Prostate gland (tissue), 2 donors: ENCODE measurements at regions not wholly inside any gene's neighbourhood (a gene's known extent, or its start where the extent isn't known, plus 50 kb on each side); places are given as distances from the start of the nearest gene placed in this dataset.

Experiments used
- DNase-seq: peaks from one replicate; pipeline ENCODE4 v3.0.0-alpha.2; 2019; ENCODE audit warnings: low spot score
- H3K27ac ChIP-seq, 2 donors: fragments of 200-600 bp; sonication (generic); 2 replicates each; pipeline ENCODE4 v1.5.1; 2017 to 2019
- H3K27me3 ChIP-seq: fragments of 200-600 bp; sonication (generic); replicated peaks from 2 replicates; pipeline ENCODE4 v1.5.1; 2019; ENCODE audit not compliant: insufficient read depth
- H3K36me3 ChIP-seq, 2 donors: fragments of 200-600 bp; sonication (generic); 1 replicate in 1 of 2; 2 replicates in 1 of 2; pipeline versions ENCODE4 v1.5.1 to v1.8.1; 2017 to 2019
- H3K4me1 ChIP-seq: fragments of 200-600 bp; sonication (generic); replicated peaks from 2 replicates; pipeline ENCODE4 v1.5.1; 2019
- H3K4me3 ChIP-seq, 2 donors: fragments of 200-600 bp; sonication (generic); 2 replicates each; pipeline ENCODE4 v1.5.1; 2017 to 2019
- H3K9me3 ChIP-seq: fragments of 200-600 bp; sonication (generic); 2 replicates; pipeline ENCODE4 v1.5.1; 2017
- POLR2A ChIP-seq: fragments of 450-650 bp; IDR thresholded peaks from one replicate; pipeline ENCODE4 v1.6.1; 2016; ENCODE audit warnings: antibody characterized with exemption, mild to moderate bottlenecking
- POLR2AphosphoS5 ChIP-seq: sonication (generic); formaldehyde crosslinking; IDR thresholded peaks from one replicate; pipeline ENCODE4 v1.6.1; 2017; ENCODE audit warnings: antibody characterized with exemption
- WGBS: methylation state at CpG from one replicate; pipeline ENCODE4 v1.1.5; 2018; 5-methylcytosine and 5-hydroxymethylcytosine counted together
- intact Hi-C: fragments of 100-400 bp; cut with DNase I; formaldehyde crosslinking; loops from one replicate; pipeline ENCODE4 v1.14.2; 2022
- TF ChIP-seq, protein P1 (sequence below), 4 experiments: fragments of 200-600 bp in 2 of 4; fragments of 450-650 bp in 2 of 4; sonication (generic) in 2 of 4; IDR thresholded peaks; 1 replicate in 3 of 4; 2 replicates in 1 of 4; pipeline ENCODE4 v1.5.1; 2016 to 2019; ENCODE audit warnings: antibody characterized with exemption in 4 of 4, mild to moderate bottlenecking in 2 of 4, moderate library complexity in 2 of 4

GRCh38 chr20:48141660-48142515 lies 356.6 kb upstream of the SULF2 start:
- Histone ChIP-seq H3K36me3 (no peaks in the 10 kb centered on the region), H3K4me1 (no peaks in the 10 kb centered on the region), H3K27me3 (no peaks in the 10 kb centered on the region), H3K27ac (no peak overlapping the region), H3K9me3 (no peaks in the 10 kb centered on the region), H3K4me3 (no peak overlapping the region)
- TF ChIP-seq, protein P1, sequence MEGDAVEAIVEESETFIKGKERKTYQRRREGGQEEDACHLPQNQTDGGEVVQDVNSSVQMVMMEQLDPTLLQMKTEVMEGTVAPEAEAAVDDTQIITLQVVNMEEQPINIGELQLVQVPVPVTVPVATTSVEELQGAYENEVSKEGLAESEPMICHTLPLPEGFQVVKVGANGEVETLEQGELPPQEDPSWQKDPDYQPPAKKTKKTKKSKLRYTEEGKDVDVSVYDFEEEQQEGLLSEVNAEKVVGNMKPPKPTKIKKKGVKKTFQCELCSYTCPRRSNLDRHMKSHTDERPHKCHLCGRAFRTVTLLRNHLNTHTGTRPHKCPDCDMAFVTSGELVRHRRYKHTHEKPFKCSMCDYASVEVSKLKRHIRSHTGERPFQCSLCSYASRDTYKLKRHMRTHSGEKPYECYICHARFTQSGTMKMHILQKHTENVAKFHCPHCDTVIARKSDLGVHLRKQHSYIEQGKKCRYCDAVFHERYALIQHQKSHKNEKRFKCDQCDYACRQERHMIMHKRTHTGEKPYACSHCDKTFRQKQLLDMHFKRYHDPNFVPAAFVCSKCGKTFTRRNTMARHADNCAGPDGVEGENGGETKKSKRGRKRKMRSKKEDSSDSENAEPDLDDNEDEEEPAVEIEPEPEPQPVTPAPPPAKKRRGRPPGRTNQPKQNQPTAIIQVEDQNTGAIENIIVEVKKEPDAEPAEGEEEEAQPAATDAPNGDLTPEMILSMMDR (IDR thresholded peaks at IDR 0.05) = no peak
- TF ChIP-seq POLR2AphosphoS5 (no peak), POLR2A (no peak)
- 70% methylated on average over 5 of the region's 5 CpGs for WGBS
- DNase-seq = no peak
- intact Hi-C loops = no loop called here

DNA sequence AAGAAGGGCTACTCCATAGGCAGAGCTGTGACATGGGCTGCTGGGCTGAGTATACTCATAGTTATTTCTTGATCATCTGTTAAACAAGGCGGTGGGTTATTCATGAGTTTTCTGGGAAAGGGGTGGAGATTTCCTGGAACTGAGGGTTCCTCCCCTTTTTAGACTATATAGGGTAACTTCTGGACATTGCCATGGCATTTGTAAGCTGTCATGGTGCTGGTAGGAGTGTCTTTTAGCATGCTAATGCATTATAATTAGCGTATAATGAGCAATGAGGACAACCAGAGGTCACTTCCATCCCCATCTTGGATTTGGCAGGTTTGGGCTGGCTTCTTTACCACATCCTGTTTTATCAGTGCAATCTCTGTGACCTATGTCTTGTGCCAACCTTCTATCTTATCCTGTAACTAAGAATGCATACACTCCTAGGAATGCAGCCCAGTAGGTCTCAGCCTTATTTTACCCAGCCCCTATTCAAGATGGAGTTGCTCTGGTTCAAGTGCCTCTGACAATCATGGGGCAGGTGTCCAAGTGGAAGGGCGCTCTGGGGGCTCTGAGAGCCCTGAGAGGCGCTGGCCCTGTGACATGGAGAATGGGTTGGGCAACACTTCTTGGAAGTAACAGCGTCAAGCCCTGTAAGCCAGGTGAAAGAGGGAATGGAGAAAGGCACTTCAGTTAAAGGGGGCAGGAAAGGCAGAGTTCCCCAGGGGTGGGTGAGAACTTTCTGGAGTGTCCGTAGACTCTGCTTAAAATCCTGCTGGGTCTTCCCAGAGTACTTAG lies 354.2 kb upstream of the SULF2 start:
- TF ChIP-seq POLR2AphosphoS5 (no peak), POLR2A (no peak)
- TF ChIP-seq, protein P1 (IDR thresholded peaks at IDR 0.05) = no peak
- intact Hi-C loops = no loop called here
- 90% methylated on average over 6 of the region's 6 CpGs for WGBS
- no peaks in the 10 kb centered on the region for H3K4me1 ChIP-seq
- no peaks in the 10 kb centered on the region for H3K36me3 ChIP-seq
- no peak for DNase-seq
- H3K27ac ChIP-seq = no peak overlapping the region
- no peaks in the 10 kb centered on the region for H3K9me3 ChIP-seq
- no peaks in the 10 kb centered on the region for H3K27me3 ChIP-seq
- no peak overlapping the region for H3K4me3 ChIP-seq

DNA sequence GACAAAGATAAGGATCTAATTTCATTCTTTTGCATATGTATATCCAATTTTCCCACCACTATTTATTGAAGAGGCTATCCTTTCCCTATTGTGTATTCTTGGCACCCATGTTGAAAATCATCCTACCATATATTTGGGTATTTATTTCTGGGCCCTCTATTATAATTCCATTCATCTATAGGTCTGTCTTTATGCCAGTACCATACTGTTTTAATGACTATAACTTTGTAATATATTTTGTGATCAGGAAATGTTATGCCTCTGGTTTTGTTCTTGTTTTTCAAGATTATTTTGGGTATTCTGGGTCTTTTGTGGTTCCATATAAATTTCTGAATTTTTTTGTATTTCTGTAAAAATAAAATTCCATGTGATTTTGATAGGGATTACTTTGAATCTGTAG lies 347.6 kb upstream of the SULF2 start:
- no peak for DNase-seq
- no peaks in the 10 kb centered on the region for H3K36me3 ChIP-seq
- H3K4me3 ChIP-seq = no peak overlapping the region
- H3K9me3 ChIP-seq = no peaks in the 10 kb centered on the region
- H3K4me1 ChIP-seq = no peaks in the 10 kb centered on the region
- H3K27ac ChIP-seq = no peak overlapping the region
- H3K27me3 ChIP-seq = no peaks in the 10 kb centered on the region
- intact Hi-C loops = no loop called here
- no peak for TF ChIP-seq POLR2AphosphoS5
- TF ChIP-seq POLR2A = no peak
- TF ChIP-seq, protein P1 (IDR thresholded peaks at IDR 0.05) = no peak

DNA sequence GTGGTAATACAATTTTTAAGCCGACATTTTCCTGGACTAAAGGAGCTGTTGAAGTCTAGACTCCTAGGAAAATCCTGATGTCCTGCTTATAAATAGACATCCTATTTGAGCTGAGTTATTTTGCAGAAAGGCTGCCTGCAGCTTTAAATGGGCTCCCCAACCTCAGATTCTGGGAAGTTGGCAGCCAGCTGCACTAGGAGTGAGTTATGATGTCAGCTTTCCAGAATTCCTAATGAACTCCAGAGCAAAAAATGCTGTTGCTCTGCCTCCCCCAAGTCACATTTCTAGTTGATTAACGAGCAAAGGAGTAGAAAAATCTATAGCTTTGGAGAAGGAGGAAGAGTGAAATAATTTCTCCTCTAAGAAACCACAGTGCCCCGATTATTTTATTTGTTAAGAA lies 346.3 kb upstream of the SULF2 start:
- no peaks in the 10 kb centered on the region for H3K9me3 ChIP-seq
- H3K4me1 ChIP-seq = no peaks in the 10 kb centered on the region
- H3K36me3 ChIP-seq = no peaks in the 10 kb centered on the region
- WGBS = 62% methylated on average over 3 of the region's 3 CpGs
- no peak overlapping the region for H3K4me3 ChIP-seq
- DNase-seq = no peak
- intact Hi-C loops = no loop called here
- H3K27me3 ChIP-seq = no peaks in the 10 kb centered on the region
- no peak overlapping the region for H3K27ac ChIP-seq
- TF ChIP-seq, protein P1 (IDR thresholded peaks at IDR 0.05) = no peak
- no peak for TF ChIP-seq POLR2A
- no peak for TF ChIP-seq POLR2AphosphoS5
